ENCODE measurements at regions not wholly inside any gene's neighbourhood (a gene's known extent, or its start where the extent isn't known, plus 50 kb on each side); places are given as distances from the start of the nearest gene placed in this dataset.
A peak's percentile ranks its signal among the peaks of the same experiment; 100 is the strongest.

DNA sequence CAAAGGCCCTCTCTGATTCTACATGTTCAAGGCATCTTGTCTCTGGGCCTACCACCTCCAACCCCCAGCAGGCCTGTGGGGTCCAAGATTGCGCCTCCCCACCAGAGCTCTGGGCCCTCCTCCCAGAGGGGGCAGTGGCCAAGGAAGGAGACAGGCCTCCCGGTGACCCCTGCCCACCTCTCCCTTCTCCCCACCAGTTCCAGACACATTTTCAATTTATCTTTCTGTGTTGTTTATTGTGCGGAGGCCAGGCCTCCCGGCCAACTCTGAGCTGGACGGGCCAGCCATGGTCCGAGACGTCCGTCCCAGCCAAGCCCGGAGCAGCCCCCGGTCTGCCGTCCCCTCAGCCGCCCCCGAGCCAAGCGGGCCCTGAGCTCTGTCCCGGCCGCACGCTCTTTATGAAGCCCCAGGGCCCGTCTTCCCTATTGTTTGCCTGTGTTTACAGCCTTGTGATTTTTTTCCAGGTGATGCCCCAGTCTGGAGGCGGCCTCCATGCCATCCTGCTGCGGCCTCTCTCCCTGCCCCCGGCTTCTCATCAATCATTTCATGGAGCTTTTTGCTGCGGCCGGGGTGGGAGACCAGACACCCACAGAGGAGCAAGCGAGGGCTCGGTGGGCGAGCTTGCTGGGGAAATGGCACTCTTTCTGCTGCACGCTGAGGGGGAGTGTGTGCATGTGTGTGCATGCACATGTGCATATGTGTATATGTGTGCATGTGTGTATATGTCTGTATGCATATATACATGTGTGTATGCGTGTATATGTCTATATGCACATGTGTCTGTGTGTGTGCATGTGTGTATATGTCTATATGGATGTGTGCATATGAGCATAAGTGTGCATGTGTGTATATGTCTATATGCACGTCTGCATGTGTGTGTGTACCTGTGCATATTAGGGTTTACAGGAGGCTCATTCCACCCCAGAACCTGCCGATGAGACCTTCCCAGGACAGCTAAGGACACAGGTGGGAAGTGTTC lies 52.7 kb upstream of the ELN start:
- Histone ChIP-seq H3K36me3 (no peaks in the 10 kb centered on the region), H3K27ac (no peak overlapping the region), H3K27me3 (no peaks in the 10 kb centered on the region), H3K4me3 (no peak overlapping the region), H3K4me1 (peaks cover 0 to 9% (median 2%) of the 10 kb centered on the region in 4 donors), H3K9me3 (no peaks in the 10 kb centered on the region)
- TF ChIP-seq POLR2A (IDR thresholded peaks at IDR 0.05) = no peak
- TF ChIP-seq, protein P1, sequence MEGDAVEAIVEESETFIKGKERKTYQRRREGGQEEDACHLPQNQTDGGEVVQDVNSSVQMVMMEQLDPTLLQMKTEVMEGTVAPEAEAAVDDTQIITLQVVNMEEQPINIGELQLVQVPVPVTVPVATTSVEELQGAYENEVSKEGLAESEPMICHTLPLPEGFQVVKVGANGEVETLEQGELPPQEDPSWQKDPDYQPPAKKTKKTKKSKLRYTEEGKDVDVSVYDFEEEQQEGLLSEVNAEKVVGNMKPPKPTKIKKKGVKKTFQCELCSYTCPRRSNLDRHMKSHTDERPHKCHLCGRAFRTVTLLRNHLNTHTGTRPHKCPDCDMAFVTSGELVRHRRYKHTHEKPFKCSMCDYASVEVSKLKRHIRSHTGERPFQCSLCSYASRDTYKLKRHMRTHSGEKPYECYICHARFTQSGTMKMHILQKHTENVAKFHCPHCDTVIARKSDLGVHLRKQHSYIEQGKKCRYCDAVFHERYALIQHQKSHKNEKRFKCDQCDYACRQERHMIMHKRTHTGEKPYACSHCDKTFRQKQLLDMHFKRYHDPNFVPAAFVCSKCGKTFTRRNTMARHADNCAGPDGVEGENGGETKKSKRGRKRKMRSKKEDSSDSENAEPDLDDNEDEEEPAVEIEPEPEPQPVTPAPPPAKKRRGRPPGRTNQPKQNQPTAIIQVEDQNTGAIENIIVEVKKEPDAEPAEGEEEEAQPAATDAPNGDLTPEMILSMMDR (IDR thresholded peaks at IDR 0.05) = no peak
- peak in 2 of 3 donors; percentile 33 for DNase-seq
- ATAC-seq = no peak
- intact Hi-C loops (cut with DNase I) = loop anchor here (5.0 to 10.0 kb wide), 2 partner anchors 108 to 110 kb away; partner anchors contain the start of gene TMEM270 (in 1 of the 2)
- 75% methylated on average over 23 of the region's 30 CpGs for WGBS (ENCODE audit: insufficient coverage, low coverage, low lambda C conversion rate, missing lambda C conversion rate)

DNA sequence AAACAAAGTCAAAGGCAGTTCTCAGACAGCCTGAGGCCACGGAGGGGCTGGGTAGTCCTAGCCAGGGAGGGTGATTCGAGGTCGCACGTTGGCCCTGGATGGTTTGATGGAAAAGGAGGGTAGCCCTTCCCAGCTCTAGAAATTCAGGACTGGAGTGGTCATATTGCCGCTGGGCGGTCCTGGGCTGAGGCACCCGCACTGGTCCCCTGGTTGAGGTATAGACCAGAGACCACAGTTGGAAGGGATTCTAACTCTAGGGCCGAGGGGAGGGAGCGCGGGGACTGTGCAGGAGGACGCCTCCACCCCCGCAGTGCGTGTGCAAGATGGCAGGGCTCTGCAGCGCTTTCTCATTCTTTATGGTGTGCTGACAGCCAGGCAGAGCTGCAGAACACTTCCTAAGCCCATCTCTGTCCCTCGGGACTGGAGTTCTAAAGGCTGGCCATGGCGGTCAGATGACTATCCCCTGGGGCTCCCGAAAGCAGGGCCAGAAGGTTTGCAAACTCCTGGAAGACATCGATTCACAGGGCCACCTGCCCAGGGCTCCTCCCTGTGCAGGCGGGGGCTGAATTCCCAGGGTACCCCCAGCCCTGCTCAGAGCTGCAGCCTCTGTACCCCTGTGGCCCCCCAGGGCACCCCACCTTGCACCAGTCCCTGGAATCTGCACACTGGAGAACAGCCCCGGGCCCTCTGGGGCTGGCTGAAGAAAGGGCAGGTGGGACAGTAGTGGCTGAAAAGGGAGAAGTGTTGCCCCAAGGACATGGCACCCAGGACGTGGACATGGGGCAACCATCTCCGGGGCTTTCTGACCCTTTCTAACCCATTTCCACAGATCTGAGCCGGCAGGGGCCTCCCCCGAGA lies 51.0 kb upstream of the ELN start:
- H3K27ac ChIP-seq = no peak overlapping the region
- no peak overlapping the region for H3K4me3 ChIP-seq
- DNase-seq (peak in 2 of 3 donors; percentile 29 to 42), ATAC-seq (no peak)
- intact Hi-C loops (cut with DNase I) = loop anchor here (5.0 to 10.0 kb wide), 2 partner anchors 110 to 112 kb away; partner anchors contain the start of gene TMEM270 (in 1 of the 2)
- H3K4me1 ChIP-seq = peaks cover 0 to 9% (median 2%) of the 10 kb centered on the region in 4 donors
- TF ChIP-seq, protein P1 (IDR thresholded peaks at IDR 0.05) = no peak
- no peak for TF ChIP-seq POLR2A (IDR thresholded peaks at IDR 0.05)
- no peaks in the 10 kb centered on the region for H3K27me3 ChIP-seq
- no peaks in the 10 kb centered on the region for H3K36me3 ChIP-seq
- no peaks in the 10 kb centered on the region for H3K9me3 ChIP-seq
- 68% methylated on average over 4 of the region's 24 CpGs for WGBS (ENCODE audit: insufficient coverage, low coverage, low lambda C conversion rate, missing lambda C conversion rate)

DNA sequence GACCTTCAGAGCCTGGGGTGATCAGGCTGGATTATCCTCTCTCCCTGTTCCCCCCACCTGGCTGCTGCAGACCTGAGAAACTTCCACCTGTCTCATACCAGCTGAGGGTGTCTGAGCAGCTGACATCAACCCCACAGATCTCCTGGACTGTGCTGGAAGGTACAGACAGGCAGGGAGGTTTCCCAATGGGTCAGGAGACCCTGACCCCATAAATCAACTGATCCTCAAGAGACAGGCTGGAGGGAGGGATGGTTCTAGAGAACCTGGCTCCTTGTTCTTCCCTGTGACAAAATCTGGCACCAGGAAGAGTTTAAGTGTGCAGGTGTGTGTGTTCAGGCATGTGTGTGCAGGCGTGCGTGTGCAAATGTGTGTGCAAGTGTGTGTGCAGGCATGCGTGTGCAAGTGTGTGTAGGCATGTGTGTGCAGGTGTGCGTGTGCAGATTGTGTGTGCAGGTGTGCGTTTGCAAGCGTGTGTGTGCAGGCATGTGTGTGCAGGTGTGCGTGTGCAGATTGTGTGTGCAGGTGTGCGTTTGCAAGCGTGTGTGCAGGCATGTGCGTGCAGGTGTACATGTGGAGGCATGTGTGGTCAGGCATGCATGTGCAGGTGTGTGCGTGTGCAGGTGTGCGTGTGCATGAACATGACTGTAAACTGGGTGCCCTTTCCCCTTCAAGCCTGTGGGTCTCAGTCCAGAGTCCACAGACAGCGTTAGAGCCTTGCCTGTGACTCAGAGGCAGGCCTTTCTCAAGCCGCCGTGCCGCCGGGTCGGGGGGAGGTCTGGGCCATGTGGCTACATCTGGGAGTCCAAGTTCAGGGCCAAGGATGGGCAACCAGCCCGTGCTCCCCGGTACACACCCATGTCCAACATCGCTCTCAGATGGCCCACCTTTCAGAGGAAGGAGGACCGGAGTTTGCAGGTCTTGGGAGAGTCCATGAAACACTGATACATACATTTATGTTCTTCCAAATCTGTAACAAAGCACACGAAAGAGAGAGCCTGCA lies 50.1 kb upstream of the ELN start:
- ATAC-seq (no peak), DNase-seq (peak in 1 of 3 donors; percentile 51)
- TF ChIP-seq, protein P1 (IDR thresholded peaks at IDR 0.05) = no peak
- no peak for TF ChIP-seq POLR2A (IDR thresholded peaks at IDR 0.05)
- no peak overlapping the region for H3K27ac ChIP-seq
- H3K27me3 ChIP-seq = no peaks in the 10 kb centered on the region
- WGBS (ENCODE audit: insufficient coverage, low coverage, low lambda C conversion rate, missing lambda C conversion rate) = 91% methylated on average over 11 of the region's 23 CpGs
- peaks cover 0 to 9% (median 2%) of the 10 kb centered on the region in 4 donors for H3K4me1 ChIP-seq
- no peaks in the 10 kb centered on the region for H3K36me3 ChIP-seq
- no peak overlapping the region for H3K4me3 ChIP-seq
- H3K9me3 ChIP-seq = no peaks in the 10 kb centered on the region
- intact Hi-C loops (cut with DNase I) = loop anchor here (5.0 to 10.0 kb wide), 2 partner anchors 111 to 113 kb away; partner anchors contain the start of gene TMEM270 (in 1 of the 2)
